GM18526 (cell line): ENCODE measurements at regions not wholly inside any gene's neighbourhood (a gene's known extent, or its start where the extent isn't known, plus 50 kb on each side); places are given as distances from the start of the nearest gene placed in this dataset.

Experiments
- POLR2A ChIP-seq: IDR thresholded peaks from 3 replicates; pipeline ENCODE4 v1.6.1; 2011; ENCODE audit not compliant: insufficient read length; ENCODE audit errors: extremely low read depth

GRCh38 chr6:138593909-138594757, 94.8 kb upstream of the NHSL1 start:
- no peak for TF ChIP-seq POLR2A

GRCh38 chr6:138594758-138595140, 95.5 kb upstream of the NHSL1 start:
- TF ChIP-seq POLR2A: no peak

DNA sequence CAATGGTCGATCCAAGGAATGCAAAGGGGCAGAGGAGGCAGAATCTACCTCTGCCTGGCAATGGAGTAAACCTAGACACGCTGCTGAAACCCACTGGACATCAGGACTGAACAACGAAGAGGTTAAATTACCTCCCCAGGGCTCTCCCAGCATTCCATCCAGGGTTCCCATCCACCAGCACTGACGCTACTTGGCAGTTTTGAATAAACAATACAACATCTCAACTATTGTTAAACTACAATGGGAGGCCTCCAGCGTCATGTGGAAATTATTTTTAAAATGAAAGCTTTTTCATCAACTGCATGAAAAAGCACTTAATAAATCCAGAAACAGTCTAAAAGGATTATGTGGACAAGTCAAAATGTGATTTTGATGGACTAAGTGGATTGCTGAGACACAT, 96.8 kb upstream of the NHSL1 start:
- TF ChIP-seq POLR2A: no peak

DNA sequence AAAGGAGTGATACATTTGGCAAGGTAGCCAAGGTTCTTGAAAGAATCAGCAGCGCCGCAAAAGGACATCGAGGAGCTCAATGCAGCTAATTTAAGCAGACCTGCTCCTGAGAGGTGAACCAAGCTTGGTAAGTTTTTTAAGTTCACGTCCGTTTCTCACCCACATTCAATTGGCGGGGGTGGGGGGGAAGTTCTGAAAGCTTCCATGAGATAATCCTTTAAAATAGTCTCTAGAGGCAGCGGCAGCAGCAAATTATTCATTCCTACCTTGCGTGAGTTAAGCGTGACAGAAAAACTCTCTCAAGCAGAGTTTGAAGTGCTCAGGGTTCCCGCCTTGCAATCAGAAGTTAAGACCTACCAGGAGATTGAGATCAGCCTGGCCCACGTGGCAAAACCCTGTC, 97.3 kb upstream of the NHSL1 start:
- no peak for TF ChIP-seq POLR2A

- TF ChIP-seq POLR2A: no peak
Observed at GRCh38 chr6:138597336-138597735, 98.0 kb upstream of the NHSL1 start.

DNA sequence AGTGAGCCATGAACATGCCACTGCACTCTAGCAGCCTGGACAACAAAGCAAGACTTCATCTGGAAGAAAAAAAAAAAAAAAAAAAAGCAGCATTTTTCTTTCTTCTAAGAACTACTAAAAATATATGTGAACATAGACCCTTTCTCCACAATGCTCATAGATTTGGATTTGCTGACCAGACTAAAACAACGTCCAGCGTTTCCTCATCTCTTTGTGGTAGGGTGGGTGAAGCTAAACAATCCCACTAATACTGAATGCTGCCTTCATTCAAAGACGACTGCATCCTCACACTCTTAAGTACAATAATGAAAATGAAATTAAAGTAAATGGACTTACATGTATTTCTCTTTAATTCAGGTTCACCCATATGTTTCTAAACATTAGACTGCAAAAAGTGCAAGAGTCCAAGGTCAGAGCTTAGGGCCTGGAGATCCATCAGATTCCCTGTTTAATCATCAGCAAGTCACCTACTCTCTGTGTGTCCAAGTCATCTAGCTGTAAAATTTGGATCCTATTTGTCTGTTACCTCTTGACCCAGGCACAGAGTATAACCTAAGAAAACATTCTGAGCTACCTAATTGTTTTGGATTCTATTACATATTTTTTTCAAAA, 99.4 kb upstream of the NHSL1 start:
- no peak for TF ChIP-seq POLR2A

DNA sequence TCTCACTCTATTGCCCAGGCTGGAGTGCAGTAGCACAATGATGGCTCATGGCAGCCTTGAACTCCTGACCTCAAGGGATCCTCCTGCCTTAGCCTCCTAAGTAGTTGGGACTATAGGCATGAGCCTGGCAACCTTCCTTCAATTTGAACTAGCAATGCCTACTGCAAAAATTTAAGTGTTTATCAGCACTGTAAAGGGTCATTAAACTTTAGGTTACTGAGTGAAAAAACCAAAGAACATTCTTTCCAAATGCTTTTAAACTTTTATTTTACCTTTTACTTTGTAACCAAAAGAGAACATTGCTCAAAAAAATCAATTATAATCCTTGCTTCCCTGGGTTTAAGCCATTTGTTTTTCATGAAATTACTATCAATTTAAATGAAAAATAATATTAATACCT, 101.0 kb upstream of the NHSL1 start:
- no peak for TF ChIP-seq POLR2A

DNA sequence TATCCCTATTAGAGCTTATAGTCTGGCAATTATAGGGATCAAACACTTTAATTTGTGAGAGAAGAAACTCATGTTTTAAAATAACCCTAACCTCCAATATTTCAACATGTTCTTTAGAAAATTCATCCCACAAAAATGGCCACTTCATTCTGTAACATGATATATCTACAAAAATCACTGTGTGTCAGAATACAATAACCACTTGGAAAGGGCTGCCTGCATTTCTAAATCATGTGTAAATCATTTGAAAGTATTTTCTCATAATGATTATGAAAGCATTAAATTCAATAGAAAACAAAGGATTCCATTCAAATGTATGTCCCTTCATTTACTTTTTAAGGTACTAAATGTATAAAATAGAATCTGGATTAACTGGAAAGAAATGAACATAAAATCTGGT, 101.4 kb upstream of the NHSL1 start:
- no peak for TF ChIP-seq POLR2A

DNA sequence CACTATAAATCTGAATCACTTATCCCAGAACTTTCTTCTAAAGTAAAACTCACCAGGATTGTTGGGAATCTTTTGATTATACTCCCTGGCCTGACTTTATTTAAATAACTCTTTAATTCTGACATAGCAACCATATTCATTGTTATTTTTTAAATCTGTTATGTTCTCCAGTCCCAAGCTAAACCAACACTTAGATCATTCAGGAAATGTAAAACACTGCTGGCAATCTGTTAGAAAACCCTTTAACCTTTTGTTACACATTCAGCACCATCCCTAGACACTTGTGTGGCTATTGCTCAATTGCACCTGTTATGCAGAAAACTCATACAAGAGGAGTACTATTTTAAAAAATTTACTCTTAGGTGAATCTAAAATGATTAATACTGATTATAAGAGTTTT, 101.8 kb upstream of the NHSL1 start:
- no peak for TF ChIP-seq POLR2A

DNA sequence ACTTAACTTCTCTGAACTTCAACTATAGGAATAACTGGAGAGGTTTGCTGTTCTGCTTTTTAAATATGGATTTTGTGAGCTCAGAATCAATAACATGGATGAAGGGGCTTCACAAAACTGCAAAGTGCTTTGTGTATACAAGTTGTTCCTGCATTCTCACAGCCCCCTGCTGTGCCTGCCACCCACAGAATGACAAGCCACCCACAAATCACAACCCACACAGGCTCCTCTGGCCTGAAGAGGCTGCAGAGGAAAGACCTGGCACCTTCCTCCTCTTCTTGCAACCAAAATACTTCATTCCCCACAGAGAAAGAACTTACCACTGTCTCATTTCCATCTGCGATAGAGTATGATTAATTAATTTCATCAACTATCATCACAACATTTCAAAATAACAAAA, 106.7 kb upstream of the NHSL1 start:
- TF ChIP-seq POLR2A: no peak

DNA sequence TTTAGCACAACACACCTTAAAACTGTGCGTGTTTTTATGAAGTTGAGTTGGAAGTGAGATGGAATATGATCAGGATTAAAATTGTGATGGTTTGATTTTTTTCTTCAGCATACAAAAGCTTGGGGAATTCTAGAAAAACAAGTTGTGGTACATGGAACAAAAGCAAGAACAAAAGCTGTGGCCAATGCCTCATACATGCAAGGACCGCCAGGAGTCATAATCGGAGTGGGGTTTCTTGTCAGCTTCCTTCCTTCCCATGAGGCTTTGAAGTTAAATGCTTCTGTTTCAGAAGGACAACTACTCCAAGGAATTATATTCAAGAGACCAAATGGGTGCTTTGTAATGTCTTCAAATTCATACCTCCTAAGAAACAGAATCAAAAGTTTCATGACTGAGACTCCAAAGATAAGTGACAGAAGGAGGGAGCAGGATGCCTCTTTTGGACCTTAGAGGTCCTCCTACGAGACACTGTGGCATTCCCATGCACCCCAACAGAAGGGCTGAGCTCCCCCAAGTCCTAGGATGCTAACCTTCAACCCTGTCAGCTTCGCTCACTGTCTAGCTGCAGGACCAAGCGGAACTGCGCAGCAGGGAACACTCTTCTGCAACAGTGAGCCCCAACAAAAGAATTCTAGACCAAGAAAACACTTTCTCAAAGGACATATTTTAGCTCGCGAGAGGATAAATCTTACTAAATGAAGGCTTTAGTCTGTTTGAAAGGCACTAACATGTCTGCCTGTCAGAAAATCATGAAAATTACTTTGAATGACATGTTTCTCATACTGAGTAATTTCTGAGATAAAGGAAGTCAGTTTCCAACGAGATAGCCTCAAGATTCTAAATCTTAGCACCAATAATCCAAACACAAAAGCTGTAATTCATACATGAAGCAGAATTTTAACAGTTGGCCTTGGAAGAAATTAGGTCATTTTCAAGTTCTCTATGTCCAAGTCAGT, 108.5 kb upstream of the NHSL1 start:
- TF ChIP-seq POLR2A: no peak

- no peak for TF ChIP-seq POLR2A
Observed at GRCh38 chr6:138608896-138609295, 109.6 kb upstream of the NHSL1 start.

- no peak for TF ChIP-seq POLR2A
Observed at GRCh38 chr6:138609801-138610430, 110.6 kb upstream of the NHSL1 start.

DNA sequence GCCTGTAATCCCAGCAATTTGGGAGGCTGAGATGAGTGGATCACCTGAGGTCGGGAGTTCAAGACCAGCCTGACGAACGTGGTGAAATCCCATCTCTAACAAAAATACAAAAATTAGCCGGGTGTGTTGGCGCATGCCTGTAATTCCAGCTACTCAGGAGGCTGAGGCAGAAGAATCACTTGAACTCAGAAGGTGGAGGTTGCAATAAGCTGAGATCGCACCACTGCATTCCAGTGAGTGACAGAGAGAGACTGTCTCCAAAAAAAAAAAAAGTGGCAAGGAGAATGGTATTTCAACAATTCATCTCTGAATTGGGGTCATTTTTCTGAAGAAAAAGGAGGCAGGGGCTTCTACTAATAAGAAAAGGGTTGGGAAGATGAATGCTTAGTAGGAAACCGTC, 111.5 kb upstream of the NHSL1 start:
- no peak for TF ChIP-seq POLR2A

DNA sequence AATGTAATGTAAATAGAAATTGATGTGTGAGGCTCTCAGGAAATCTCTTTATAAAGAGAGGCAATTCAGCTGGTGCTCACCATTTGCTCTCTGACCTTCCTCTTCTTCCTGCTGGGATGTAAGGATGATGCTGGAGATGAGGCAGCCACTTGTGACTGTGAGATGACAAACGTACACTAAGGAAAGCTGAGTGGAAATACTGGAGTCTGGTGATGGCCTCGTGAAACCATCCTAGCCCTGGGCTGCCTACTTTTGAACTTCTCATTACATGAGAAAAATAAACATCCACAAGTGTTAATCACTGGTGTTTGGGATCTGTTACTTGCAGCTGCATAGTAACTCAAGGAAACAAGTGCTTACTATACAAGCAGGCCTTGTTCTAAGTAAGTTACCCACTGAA, 114.9 kb upstream of the NHSL1 start:
- TF ChIP-seq POLR2A: no peak
